Inferior parietal cortex (tissue), 1 donor: ENCODE measurements at regions not wholly inside any gene's neighbourhood (a gene's known extent, or its start where the extent isn't known, plus 50 kb on each side); places are given as distances from the start of the nearest gene placed in this dataset.

Source experiments
- DNase-seq: peaks from one replicate; pipeline ENCODE4 v3.0.0-alpha.2; 2016; ENCODE audit errors: extremely low spot score

- DNase-seq = no peak
These were observed 366.3 kb upstream of the IRX4 start for GRCh38 chr5:2249026-2249425.

GRCh38 chr5:2242539-2242938 lies 359.8 kb upstream of the IRX4 start:
- no peak for DNase-seq

GRCh38 chr5:2241842-2242241 lies 359.1 kb upstream of the IRX4 start:
- DNase-seq = no peak

GRCh38 chr5:2240118-2240904 lies 357.6 kb upstream of the IRX4 start:
- DNase-seq = no peak

- no peak for DNase-seq
These were observed 356.6 kb upstream of the IRX4 start for GRCh38 chr5:2239201-2239910.

- DNase-seq = no peak
These were observed 356.0 kb upstream of the IRX4 start for GRCh38 chr5:2238732-2239131.

GRCh38 chr5:2227433-2227832 lies 344.7 kb upstream of the IRX4 start:
- no peak for DNase-seq

GRCh38 chr5:2224689-2225088 lies 342.0 kb upstream of the IRX4 start:
- no peak for DNase-seq

GRCh38 chr5:2223303-2223702 lies 340.6 kb upstream of the IRX4 start:
- no peak for DNase-seq

- DNase-seq = no peak
These were observed 339.7 kb upstream of the IRX4 start for GRCh38 chr5:2222246-2222992.

- no peak for DNase-seq
These were observed 338.7 kb upstream of the IRX4 start for GRCh38 chr5:2221450-2221849.

GRCh38 chr5:2220741-2221140 lies 338.0 kb upstream of the IRX4 start:
- no peak for DNase-seq

- DNase-seq = no peak
These were observed 336.5 kb upstream of the IRX4 start for GRCh38 chr5:2219149-2219776.

- no peak for DNase-seq
These were observed 334.5 kb upstream of the IRX4 start for GRCh38 chr5:2217219-2217618.

- DNase-seq = no peak
These were observed 332.3 kb upstream of the IRX4 start for GRCh38 chr5:2214910-2215590.

GRCh38 chr5:2213121-2213730 lies 330.5 kb upstream of the IRX4 start:
- no peak for DNase-seq

- no peak for DNase-seq
These were observed 329.8 kb upstream of the IRX4 start for GRCh38 chr5:2212481-2212880.

- DNase-seq = no peak
These were observed 325.5 kb upstream of the IRX4 start for GRCh38 chr5:2208239-2208544.

GRCh38 chr5:2207416-2208238 lies 324.9 kb upstream of the IRX4 start:
- no peak for DNase-seq

- no peak for DNase-seq
These were observed 324.3 kb upstream of the IRX4 start for GRCh38 chr5:2207109-2207399.
